ENCODE measurements at regions not wholly inside any gene's neighbourhood (a gene's known extent, or its start where the extent isn't known, plus 50 kb on each side); places are given as distances from the start of the nearest gene placed in this dataset.
"Not testable (repeated sequence)": the region's sequence is repeated elsewhere in the genome, so short reads cannot be mapped to it uniquely, and the experiment has no call there.

GRCh38 chr1:214715126-214715525 is 112.1 kb downstream of the CENPF start:
- no peak for DNase-seq (ENCODE audit: low read depth)

DNA sequence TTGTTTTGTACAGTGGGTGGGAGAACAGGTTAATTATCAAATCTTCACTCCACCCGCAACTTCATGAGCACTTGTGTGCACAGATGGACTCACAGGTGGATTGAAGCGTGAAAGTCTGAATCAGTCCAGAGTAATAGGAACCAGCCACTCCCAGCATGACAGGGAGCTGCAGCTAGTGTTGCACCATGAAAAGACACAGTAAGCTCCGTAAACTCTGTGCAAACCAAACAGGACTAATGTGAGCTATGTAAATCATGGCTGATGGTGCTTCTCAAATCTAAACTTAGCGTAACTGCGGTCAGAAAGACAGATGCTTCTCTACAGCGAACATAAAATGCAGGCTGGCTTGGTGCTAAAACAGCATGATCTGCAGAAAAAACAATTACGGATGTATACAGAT is 114.4 kb downstream of the CENPF start:
- DNase-seq (ENCODE audit: low read depth) = no peak

GRCh38 chr1:214718724-214719123 is 115.7 kb downstream of the CENPF start:
- DNase-seq (ENCODE audit: low read depth) = no peak

GRCh38 chr1:214719207-214719606 is 116.2 kb downstream of the CENPF start:
- no peak for DNase-seq (ENCODE audit: low read depth)

DNA sequence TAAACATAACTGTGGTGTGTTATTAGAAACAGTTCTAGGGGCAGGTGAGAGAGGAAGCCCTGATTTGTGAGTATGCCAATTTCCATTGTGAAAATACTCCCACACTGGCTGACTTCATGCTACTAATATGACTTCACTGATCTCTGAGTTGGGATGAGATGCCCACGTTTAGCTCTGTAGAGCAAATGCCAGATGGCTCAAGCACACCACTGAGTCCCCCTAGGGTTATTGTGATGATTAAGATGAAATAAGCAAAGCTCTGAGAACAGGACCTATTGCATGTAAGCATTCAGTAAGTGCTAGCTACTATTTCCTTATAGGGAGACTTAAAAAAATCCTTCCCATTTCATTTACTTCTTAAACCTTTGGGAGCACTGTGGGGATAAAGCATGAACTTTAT is 117.6 kb downstream of the CENPF start:
- DNase-seq (ENCODE audit: low read depth) = no peak

DNA sequence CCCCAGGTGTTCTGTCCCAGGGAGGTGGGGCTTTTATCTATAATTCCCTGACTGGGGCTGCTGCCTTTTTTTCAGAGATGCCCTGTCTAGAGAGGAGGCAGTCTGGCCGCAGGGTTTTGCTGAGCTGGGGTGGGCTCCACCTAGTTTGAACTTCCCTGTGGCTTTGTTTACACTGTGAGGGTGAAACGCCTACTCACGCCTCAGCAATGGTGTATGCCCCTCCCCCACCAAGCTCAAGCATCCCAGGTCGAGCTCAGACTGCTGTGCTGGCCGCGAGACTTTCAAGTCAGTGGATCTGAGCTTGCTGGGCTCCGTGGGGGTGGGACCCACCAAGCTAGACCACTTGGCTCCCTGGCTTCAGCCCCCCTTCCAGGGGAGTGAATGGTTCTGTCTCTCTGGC is 124.3 kb downstream of the CENPF start:
- DNase-seq (ENCODE audit: low read depth) = no peak

DNA sequence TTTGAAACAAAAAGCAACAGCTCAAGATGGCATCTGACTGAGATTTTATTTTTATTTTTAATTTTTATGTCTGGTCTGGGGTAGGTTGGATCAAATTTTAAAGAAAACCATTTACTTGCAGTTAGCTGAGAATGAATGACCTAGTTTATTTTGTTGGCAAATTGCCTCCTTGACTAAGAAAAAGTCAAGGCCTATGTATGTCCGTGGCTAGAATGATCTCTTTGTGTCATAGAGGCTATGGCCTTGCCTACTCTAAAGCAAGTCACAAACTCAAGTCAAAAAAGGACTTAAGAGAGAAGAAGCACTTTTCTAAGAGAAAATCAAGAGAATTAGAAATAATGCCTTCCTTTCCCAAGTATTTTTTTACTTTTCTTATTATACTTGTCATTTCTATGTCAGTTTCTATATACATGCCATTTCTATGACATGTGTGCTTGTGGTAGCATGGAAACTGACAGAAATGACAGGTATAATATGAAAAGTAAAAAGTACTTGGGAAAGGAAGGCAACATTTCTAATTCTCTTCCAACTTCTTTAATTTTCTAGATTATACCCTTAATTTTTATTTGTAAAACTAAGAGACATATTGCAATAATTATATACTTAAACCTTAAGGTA is 136.7 kb downstream of the CENPF start:
- no peak for DNase-seq (ENCODE audit: low read depth)

DNA sequence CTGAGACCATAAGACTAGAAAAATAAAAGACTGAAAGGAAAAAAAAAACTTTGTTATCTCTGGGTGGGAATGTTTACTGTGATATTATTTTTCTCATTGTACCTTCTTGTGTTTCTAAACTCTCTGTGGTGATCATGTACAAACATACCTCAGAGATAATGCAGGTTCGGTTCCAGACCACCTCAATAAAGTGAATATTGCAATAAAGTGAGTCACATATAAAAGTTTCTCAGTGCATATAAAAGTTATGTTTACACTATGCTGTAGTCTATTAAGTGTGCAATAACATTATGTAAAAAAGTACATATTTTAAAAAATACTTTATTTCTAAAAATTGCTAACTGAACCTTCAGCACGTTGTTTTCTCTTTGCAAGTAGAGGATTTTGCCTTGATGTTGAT is 137.5 kb downstream of the CENPF start:
- DNase-seq (ENCODE audit: low read depth) = no peak

DNA sequence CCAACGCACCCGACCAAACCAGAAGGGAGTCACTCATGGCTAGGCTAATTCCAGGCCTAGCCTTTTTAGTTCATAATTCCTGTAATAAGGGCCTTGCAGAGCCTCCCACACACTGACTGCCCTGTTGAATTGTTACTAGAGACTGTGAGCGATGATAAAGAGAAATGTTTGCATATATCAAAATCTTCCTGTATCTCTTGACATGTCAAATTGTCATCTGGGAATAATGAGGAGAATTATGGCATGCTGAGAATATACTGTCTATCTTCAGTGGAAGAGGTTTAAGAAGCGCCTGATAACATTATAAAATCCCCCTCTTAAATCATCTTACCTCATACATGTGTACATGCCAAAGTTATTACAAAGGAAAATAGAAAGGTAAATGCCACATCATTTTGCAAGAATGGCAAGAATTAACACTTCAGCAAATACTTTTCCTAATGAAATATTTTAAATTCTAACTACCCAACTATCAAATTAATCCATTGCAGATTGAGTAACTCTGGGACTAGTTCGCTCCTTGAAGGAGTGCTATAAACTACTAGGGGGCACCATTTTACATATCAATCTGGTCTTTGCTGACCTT is 144.1 kb downstream of the CENPF start:
- DNase-seq (ENCODE audit: low read depth) = no peak

- no peak for DNase-seq (ENCODE audit: low read depth)
Observed at GRCh38 chr1:214753236-214753852, 150.3 kb downstream of the CENPF start.

DNA sequence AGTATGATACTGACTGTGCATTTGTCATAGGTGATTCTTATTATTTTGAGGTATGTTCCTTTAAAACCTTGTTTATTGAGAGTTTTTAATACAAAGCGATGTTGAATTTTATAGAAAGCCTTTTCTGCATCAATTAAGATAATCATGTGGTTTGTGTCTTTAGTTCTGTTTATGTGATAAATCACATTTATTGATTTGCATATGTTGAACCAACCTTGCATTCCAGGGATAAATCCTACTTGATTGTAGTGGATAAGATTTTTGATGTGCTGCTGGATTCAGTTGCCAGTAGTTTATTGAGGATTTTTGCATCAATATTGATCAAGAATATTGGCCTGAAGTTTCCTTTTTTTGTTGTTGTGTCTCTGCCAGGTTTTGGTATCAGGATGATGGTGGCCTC is 158.0 kb downstream of the CENPF start:
- no peak for DNase-seq (ENCODE audit: low read depth)

DNA sequence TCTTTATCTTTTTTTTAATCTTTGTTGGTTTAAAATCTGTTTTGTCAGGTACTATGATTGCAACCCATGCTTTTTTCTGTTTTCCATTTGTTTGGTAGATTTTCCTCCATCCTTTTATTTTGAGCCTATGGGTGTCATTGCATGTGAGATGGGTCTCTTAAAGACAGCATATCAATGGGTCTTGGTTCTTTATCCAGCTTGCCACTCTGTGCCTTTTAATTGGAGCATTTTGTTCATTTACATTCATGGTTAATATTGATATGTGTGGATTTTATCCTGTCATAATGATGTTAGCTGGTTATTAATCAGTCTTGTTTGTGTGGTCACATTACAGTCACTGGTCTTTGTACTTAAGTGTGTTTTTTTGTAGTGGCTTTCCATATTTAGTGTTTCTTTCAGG is 159.9 kb downstream of the CENPF start:
- no peak for DNase-seq (ENCODE audit: low read depth)

DNA sequence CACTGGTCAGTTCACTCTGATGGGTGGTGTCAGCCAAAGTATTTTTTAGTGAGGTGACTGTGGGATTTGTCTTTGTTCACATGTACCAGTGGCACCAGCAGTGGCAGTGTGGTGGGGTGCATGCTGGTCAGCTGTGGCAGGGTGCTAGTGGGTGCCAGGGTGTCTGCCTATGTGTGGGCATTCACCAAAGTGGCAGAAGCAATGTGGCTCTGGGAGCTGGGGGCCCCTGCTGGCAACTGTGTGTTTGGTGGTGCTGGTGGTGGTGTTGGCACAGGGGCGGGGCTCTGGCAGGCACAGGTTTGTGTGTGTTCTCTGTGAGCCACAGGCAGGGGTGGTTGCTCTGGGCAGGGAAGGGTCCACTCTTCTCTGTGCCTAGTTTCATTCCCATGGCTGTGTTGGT is 161.5 kb downstream of the CENPF start:
- DNase-seq (ENCODE audit: low read depth) = no peak

GRCh38 chr1:214767221-214767620 is 164.2 kb downstream of the CENPF start:
- DNase-seq (ENCODE audit: low read depth) = no peak

DNA sequence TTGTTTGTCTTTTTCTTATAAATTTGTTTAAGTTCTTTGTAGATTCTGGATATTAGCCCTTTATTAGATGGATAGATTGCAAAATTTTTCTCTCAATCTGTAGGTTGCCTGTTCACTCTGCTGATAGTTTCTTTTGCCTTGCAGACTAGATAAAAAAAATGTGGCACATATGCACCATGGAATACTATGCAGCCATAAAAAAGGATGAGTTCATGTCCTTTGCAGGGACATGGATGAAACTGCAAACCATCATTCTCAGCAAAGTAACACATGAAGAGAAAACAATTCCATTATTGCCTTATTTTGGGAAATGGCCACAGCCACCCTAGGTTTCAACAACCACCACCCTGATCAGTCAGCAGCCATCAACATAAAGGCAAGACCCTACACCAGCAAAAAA is 166.7 kb downstream of the CENPF start:
- DNase-seq (ENCODE audit: low read depth) = not testable (repeated sequence)

- no peak for DNase-seq (ENCODE audit: low read depth)
Observed at GRCh38 chr1:214777364-214777763, 174.4 kb downstream of the CENPF start.

- DNase-seq (ENCODE audit: low read depth) = no peak
Observed at GRCh38 chr1:214791961-214792360, 189.0 kb downstream of the CENPF start.

GRCh38 chr1:214792527-214793186 is 189.7 kb downstream of the CENPF start:
- DNase-seq (ENCODE audit: low read depth) = no peak

DNA sequence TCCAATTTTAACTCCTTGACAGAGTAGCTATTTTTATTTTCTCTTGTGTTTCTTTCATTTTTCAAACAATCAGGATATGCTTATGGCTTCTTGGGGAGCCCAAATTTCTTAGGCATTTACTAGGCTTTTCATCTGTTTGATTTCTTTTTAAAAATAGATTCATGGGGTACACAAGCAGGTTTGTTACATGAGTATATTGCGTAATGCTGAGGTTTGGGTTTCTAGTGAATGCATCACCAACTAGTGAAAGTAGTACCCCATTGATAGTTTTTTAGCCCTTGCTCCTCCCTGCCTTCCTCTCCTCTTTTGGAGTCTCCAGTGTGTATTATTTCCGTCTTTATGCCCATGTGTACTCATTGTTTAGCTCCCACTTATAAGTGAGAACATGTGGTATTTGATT is 190.7 kb downstream of the CENPF start:
- DNase-seq (ENCODE audit: low read depth) = no peak

- no peak for DNase-seq (ENCODE audit: low read depth)
Observed at GRCh38 chr1:214801191-214801590, 198.2 kb downstream of the CENPF start.

GRCh38 chr1:214808845-214809460 is 206.0 kb downstream of the CENPF start:
- peak; percentile 38 for DNase-seq (ENCODE audit: low read depth)

GRCh38 chr1:214816603-214817002 is 213.6 kb downstream of the CENPF start:
- DNase-seq (ENCODE audit: low read depth) = no peak

All from myocyte (in vitro differentiated cells).